GM23248 (cell line): ENCODE measurements at regions not wholly inside any gene's neighbourhood (a gene's known extent, or its start where the extent isn't known, plus 50 kb on each side); places are given as distances from the start of the nearest gene placed in this dataset.

ENCODE experiments used
- DNase-seq: peaks from one replicate; pipeline ENCODE4 v3.0.0-alpha.2; 2015
- H2AFZ ChIP-seq: fragments of 200-600 bp; sonication (generic); 2 replicates; pipeline ENCODE4 v1.6.1; 2016; ENCODE audit warnings: antibody characterized with exemption
- H3F3A ChIP-seq: fragments of 200-600 bp; sonication (generic); 2 replicates; pipeline ENCODE4 v1.6.1; 2016; ENCODE audit warnings: mild to moderate bottlenecking, antibody characterized with exemption, mixed run types; ENCODE audit not compliant: insufficient read depth
- H3K27ac ChIP-seq: fragments of 200-600 bp; sonication (generic); 2 replicates; pipeline ENCODE4 v1.5.1; 2016; ENCODE audit warnings: mild to moderate bottlenecking
- H3K27me3 ChIP-seq: fragments of 200-600 bp; sonication (generic); replicated peaks from 2 replicates; pipeline ENCODE4 v1.6.1; 2016; ENCODE audit warnings: mild to moderate bottlenecking; ENCODE audit not compliant: insufficient read depth
- H3K36me3 ChIP-seq: fragments of 200-600 bp; sonication (generic); 2 replicates; pipeline ENCODE4 v1.6.1; 2016; ENCODE audit warnings: low read depth, mild to moderate bottlenecking
- H3K4me1 ChIP-seq: fragments of 200-600 bp; sonication (generic); 2 replicates; pipeline ENCODE4 v1.6.1; 2016; ENCODE audit warnings: mild to moderate bottlenecking; ENCODE audit not compliant: insufficient read depth
- H3K4me2 ChIP-seq: fragments of 200-600 bp; sonication (generic); one replicate; pipeline ENCODE4 v1.6.1; 2016; ENCODE audit warnings: mild to moderate bottlenecking; ENCODE audit not compliant: unreplicated experiment
- H3K4me3 ChIP-seq: fragments of 200-600 bp; sonication (generic); 2 replicates; pipeline ENCODE4 v1.5.1; 2016; ENCODE audit warnings: mild to moderate bottlenecking
- H3K79me2 ChIP-seq: fragments of 200-600 bp; sonication (generic); 2 replicates; pipeline ENCODE4 v1.6.1; 2016; ENCODE audit warnings: mild to moderate bottlenecking; ENCODE audit not compliant: insufficient read depth
- H3K9ac ChIP-seq: fragments of 200-600 bp; sonication (generic); 2 replicates; pipeline ENCODE4 v1.6.1; 2016; ENCODE audit warnings: mild to moderate bottlenecking
- H3K9me2 ChIP-seq: fragments of 200-600 bp; sonication (generic); 2 replicates; pipeline ENCODE4 v1.6.1; 2016; ENCODE audit warnings: mixed run types, mild to moderate bottlenecking, moderate library complexity; ENCODE audit not compliant: insufficient read depth
- H3K9me3 ChIP-seq: fragments of 200-600 bp; sonication (generic); one replicate; pipeline ENCODE4 v1.6.1; 2017; ENCODE audit warnings: low read depth
- H4K20me1 ChIP-seq: fragments of 200-600 bp; sonication (generic); 2 replicates; pipeline ENCODE4 v1.6.0; 2016; ENCODE audit not compliant: insufficient read depth
- EZH2 ChIP-seq: fragments of 200-600 bp; sonication (generic); IDR thresholded peaks from 2 replicates; pipeline ENCODE4 v1.6.1; 2018; ENCODE audit warnings: antibody characterized with exemption, mild to moderate bottlenecking; ENCODE audit not compliant: insufficient read depth, poor library complexity, severe bottlenecking
- EZH2phosphoT487 ChIP-seq: fragments of 200-600 bp; sonication (generic); IDR thresholded peaks from 2 replicates; pipeline ENCODE4 v1.6.1; 2018; ENCODE audit warnings: antibody characterized with exemption, moderate library complexity, mild to moderate bottlenecking, low read depth; ENCODE audit not compliant: insufficient read depth
- WGBS, 2 experiments: methylation state at CpG; one replicate each; pipeline ENCODE4 v1.1.6; 2015 to 2017; ENCODE audit warnings: low lambda C conversion rate in 2 of 2, low coverage in 1 of 2; ENCODE audit errors: missing lambda C conversion rate in 2 of 2; 5-methylcytosine and 5-hydroxymethylcytosine counted together
- in situ Hi-C: fragments of 300-500 bp; cut with MboI; formaldehyde crosslinking; loops from 2 replicates; pipeline ENCODE4 v1.15.0; 2020

- no peaks in the 10 kb centered on the region for H3K9me2 ChIP-seq
- H3K27me3 ChIP-seq: no peaks in the 10 kb centered on the region
- no peaks in the 10 kb centered on the region for H3K9me3 ChIP-seq
- no peak overlapping the region for H3K27ac ChIP-seq
- H3K4me1 ChIP-seq: peaks cover 5% of the 10 kb centered on the region
- TF ChIP-seq EZH2 (no peak), EZH2phosphoT487 (no peak)
- H3K79me2 ChIP-seq: no peaks in the 10 kb centered on the region
- H3K4me2 ChIP-seq: no peak overlapping the region
- H4K20me1 ChIP-seq: no peaks in the 10 kb centered on the region
- 79 to 81% methylated on average over 4 of the region's 4 CpGs for WGBS, 2 experiments
- no peak overlapping the region for H3K9ac ChIP-seq
- no peaks in the 10 kb centered on the region for H3F3A ChIP-seq
- H2AFZ ChIP-seq: no peak overlapping the region
- H3K36me3 ChIP-seq: no peaks in the 10 kb centered on the region
- in situ Hi-C loops: no loop called here
- DNase-seq: peak; percentile 18
- H3K4me3 ChIP-seq: no peak overlapping the region
Observed at GRCh38 chr4:156568041-156568440, 403.6 kb downstream of the PDGFC start.

- Histone ChIP-seq H3K27me3 (no peaks in the 10 kb centered on the region), H3K9ac (no peak overlapping the region), H3K4me3 (no peak overlapping the region), H2AFZ (no peak overlapping the region), H3K9me2 (no peaks in the 10 kb centered on the region), H3K4me1 (peaks cover 16% of the 10 kb centered on the region), H3K36me3 (no peaks in the 10 kb centered on the region), H3F3A (peaks cover 6% of the 10 kb centered on the region), H4K20me1 (no peaks in the 10 kb centered on the region), H3K4me2 (no peak overlapping the region), H3K79me2 (no peaks in the 10 kb centered on the region), H3K27ac (no peak overlapping the region), H3K9me3 (no peaks in the 10 kb centered on the region)
- TF ChIP-seq EZH2 (no peak), EZH2phosphoT487 (no peak)
- 88 to 100% methylated on average over 2 of the region's 2 CpGs for WGBS, 2 experiments
- peak; percentile 24 for DNase-seq
- in situ Hi-C loops: no loop called here
Observed at GRCh38 chr4:156560701-156561100, 410.9 kb downstream of the PDGFC start.

- Histone ChIP-seq H3K4me3 (peak overlapping the region; percentile 34), H4K20me1 (no peaks in the 10 kb centered on the region), H3K79me2 (no peaks in the 10 kb centered on the region), H3K4me2 (peak overlapping the region; percentile 71), H3F3A (peaks cover 6% of the 10 kb centered on the region), H3K27ac (no peak overlapping the region), H3K9ac (no peak overlapping the region), H3K36me3 (no peaks in the 10 kb centered on the region), H3K27me3 (no peaks in the 10 kb centered on the region), H3K9me3 (no peaks in the 10 kb centered on the region), H2AFZ (peak overlapping the region; percentile 32), H3K4me1 (peaks cover 16% of the 10 kb centered on the region), H3K9me2 (no peaks in the 10 kb centered on the region)
- WGBS, 2 experiments: 0 to 4% methylated on average over 3 of the region's 3 CpGs
- no peak for TF ChIP-seq EZH2phosphoT487
- no peak for TF ChIP-seq EZH2
- peak; percentile 35 for DNase-seq
- in situ Hi-C loops: no loop called here
Observed at GRCh38 chr4:156559346-156559745, 412.3 kb downstream of the PDGFC start.

- WGBS, 2 experiments: 56 to 67% methylated on average over 7 of the region's 7 CpGs
- in situ Hi-C loops: no loop called here
- Histone ChIP-seq H3K27me3 (no peaks in the 10 kb centered on the region), H3K36me3 (no peaks in the 10 kb centered on the region), H3K9me2 (no peaks in the 10 kb centered on the region), H3K27ac (no peak overlapping the region), H3K79me2 (no peaks in the 10 kb centered on the region), H2AFZ (peak overlapping the region; percentile 32), H3K9ac (no peak overlapping the region), H3F3A (peaks cover 6% of the 10 kb centered on the region), H3K4me2 (peak overlapping the region; percentile 71), H3K9me3 (no peaks in the 10 kb centered on the region), H3K4me1 (peaks cover 16% of the 10 kb centered on the region), H3K4me3 (no peak overlapping the region), H4K20me1 (no peaks in the 10 kb centered on the region)
- peak; percentile 13 for DNase-seq
- no peak for TF ChIP-seq EZH2
- no peak for TF ChIP-seq EZH2phosphoT487
Observed at GRCh38 chr4:156558373-156559025, 413.1 kb downstream of the PDGFC start.

- in situ Hi-C loops: no loop called here
- peaks cover 6% of the 10 kb centered on the region for H3F3A ChIP-seq
- H4K20me1 ChIP-seq: no peaks in the 10 kb centered on the region
- H3K27me3 ChIP-seq: no peaks in the 10 kb centered on the region
- peaks cover 16% of the 10 kb centered on the region for H3K4me1 ChIP-seq
- no peak overlapping the region for H3K4me3 ChIP-seq
- H3K36me3 ChIP-seq: no peaks in the 10 kb centered on the region
- H3K79me2 ChIP-seq: no peaks in the 10 kb centered on the region
- no peak for TF ChIP-seq EZH2phosphoT487
- no peak for TF ChIP-seq EZH2
- H3K9me2 ChIP-seq: no peaks in the 10 kb centered on the region
- 98 to 100% methylated on average over 3 of the region's 3 CpGs for WGBS, 2 experiments
- no peaks in the 10 kb centered on the region for H3K9me3 ChIP-seq
- no peak overlapping the region for H3K9ac ChIP-seq
- no peak overlapping the region for H3K27ac ChIP-seq
- no peak overlapping the region for H2AFZ ChIP-seq
- H3K4me2 ChIP-seq: no peak overlapping the region
- DNase-seq: no peak
Observed at GRCh38 chr4:156557920-156558319, 413.7 kb downstream of the PDGFC start.
